K562 (cell line): ENCODE measurements at regions not wholly inside any gene's neighbourhood (a gene's known extent, or its start where the extent isn't known, plus 50 kb on each side); places are given as distances from the start of the nearest gene placed in this dataset.

Experiments
- ATAC-seq: fragments of 200-7000 bp; cut with Tn5 transposase; 3 replicates; pipeline ENCODE4 v1.9.1; 2020; ENCODE audit warnings: moderate library complexity
- BruUV-seq: library from RNA; stranded (reverse); fragments of 400-500 nt; replicated peaks from 2 replicates; lab custom pipeline; 2021; lab: Mats Ljungman, UMichigan
- CTCF ChIA-PET: fragments of 300-600 bp; formaldehyde crosslinking; extraction: SDS; loops from one replicate; lab custom pipeline; 2021; ENCODE audit warnings: low intra/inter-chr PET ratio; lab: Yijun Ruan, JAX
- POLR2A ChIA-PET: fragments of 300-600, 350-650 bp; sonication (Branson Sonifier 250); formaldehyde crosslinking; extraction: SDS; loops from one replicate; lab custom pipeline; 2021; ENCODE audit warnings: antibody characterized with exemption, inconsistent platforms; lab: Yijun Ruan, JAX
- DNase-seq, 4 experiments: peaks; one replicate each; pipeline versions ENCODE4 v3.0.0 to v3.0.0-alpha.2; 2011 to 2018; ENCODE audit warnings: low spot score in 3 of 4, mixed read lengths in 3 of 4; ENCODE audit errors: extremely low read depth in 1 of 4
- FAIRE-seq: peaks from 2 replicates; lab custom pipeline; 2011; peaks lifted over from hg19 to GRCh38; lab: Jason Lieb, UNC
- H2AFZ ChIP-seq: 2 replicates; pipeline ENCODE4 v1.6.0; 2011; ENCODE audit warnings: low read depth, low read length, control low read depth, inconsistent platforms
- H3K27ac ChIP-seq: fragments of 200-600 bp; 3 replicates; pipeline ENCODE4 v1.8.0; 2011; ENCODE audit warnings: low read depth, mild to moderate bottlenecking, control low read depth, inconsistent platforms, low read length, moderate library complexity, mixed read lengths; ENCODE audit errors: extremely low read depth
- H3K27me3 ChIP-seq, 2 experiments: fragments of 300-600 bp in 1 of 2; 2 replicates in 1 of 2; 3 replicates in 1 of 2; pipeline versions ENCODE4 v1.6.0 to v1.8.0; 2011; ENCODE audit warnings: inconsistent platforms in 2 of 2, low read length in 2 of 2, mild to moderate bottlenecking in 1 of 2, mixed read lengths in 1 of 2, moderate library complexity in 1 of 2; ENCODE audit not compliant: control insufficient read depth in 2 of 2, insufficient read depth in 2 of 2
- H3K36me3 ChIP-seq: fragments of 300-600 bp; 3 replicates; pipeline ENCODE4 v1.8.0; 2011; ENCODE audit warnings: mild to moderate bottlenecking, low read length, inconsistent platforms; ENCODE audit not compliant: control insufficient read depth, insufficient read depth
- H3K4me1 ChIP-seq, 2 experiments: fragments of 200-600 bp in 1 of 2; replicated peaks in 1 of 2; 2 replicates in 1 of 2; 3 replicates in 1 of 2; pipeline versions ENCODE4 v1.5.1 to v1.8.0; 2011; ENCODE audit warnings: inconsistent platforms in 2 of 2, low read length in 2 of 2, mild to moderate bottlenecking in 1 of 2, mixed read lengths in 1 of 2, moderate library complexity in 1 of 2; ENCODE audit not compliant: control insufficient read depth in 2 of 2, insufficient read depth in 2 of 2
- H3K4me2 ChIP-seq: 2 replicates; pipeline ENCODE4 v1.6.1; 2011; ENCODE audit warnings: low read length, control low read depth, inconsistent platforms, mixed read lengths; ENCODE audit not compliant: insufficient read depth
- H3K4me3 ChIP-seq: fragments of 200-600 bp; sonication (generic), shearing (Covaris generic); 2 replicates; pipeline ENCODE4 v1.5.1; 2016; ENCODE audit warnings: control low read depth, inconsistent platforms
- H3K79me2 ChIP-seq: fragments of 200-600 bp; 3 replicates; pipeline ENCODE4 v1.8.0; 2011; ENCODE audit warnings: low read length, inconsistent platforms; ENCODE audit not compliant: control insufficient read depth, insufficient read depth
- H3K9ac ChIP-seq, 2 experiments: 2 replicates each; pipeline versions ENCODE4 v1.6.0 to v1.6.1; 2011; ENCODE audit warnings: low read depth in 2 of 2, low read length in 2 of 2, control low read depth in 1 of 2, inconsistent platforms in 1 of 2, mild to moderate bottlenecking in 1 of 2, mixed read lengths in 1 of 2; ENCODE audit not compliant: insufficient read depth in 1 of 2
- H3K9me1 ChIP-seq: one replicate; pipeline ENCODE4 v1.6.0; 2011; ENCODE audit warnings: inconsistent platforms, mild to moderate bottlenecking, low read length, moderate library complexity; ENCODE audit not compliant: control insufficient read depth, insufficient read depth
- H3K9me3 ChIP-seq: replicated peaks from 2 replicates; pipeline ENCODE4 v1.5.1; 2011; ENCODE audit warnings: low read depth, low read length, inconsistent platforms; ENCODE audit not compliant: control insufficient read depth, insufficient read depth
- H4K20me1 ChIP-seq: replicated peaks from 2 replicates; pipeline ENCODE4 v1.6.1; 2011; ENCODE audit warnings: low read length, inconsistent platforms, mixed read lengths; ENCODE audit not compliant: control insufficient read depth, insufficient read depth
- E2F3 ChIP-seq: fragments of 250-450 bp; sonication (Bioruptor Pico); IDR thresholded peaks from 2 replicates; pipeline ENCODE4 v1.4.0; 2020; ENCODE audit warnings: mild to moderate bottlenecking
- HNRNPL ChIP-seq: fragments of 200-400 bp; formaldehyde crosslinking; IDR thresholded peaks from 2 replicates; pipeline ENCODE4 v1.6.1; 2017; ENCODE audit warnings: low read depth, mild to moderate bottlenecking, low read length
- MYBL2 ChIP-seq, 2 experiments: fragments of 450-650 bp in 1 of 2; sonication (generic) in 1 of 2; formaldehyde crosslinking in 1 of 2; IDR thresholded peaks; 2 replicates each; pipeline versions ENCODE4 v1.6.1 to v1.8.1; 2017 to 2022; ENCODE audit warnings: borderline replicate concordance in 1 of 2, inconsistent platforms in 1 of 2, low read depth in 1 of 2, mild to moderate bottlenecking in 1 of 2, missing genetic modification reagents in 1 of 2, moderate library complexity in 1 of 2
- PHB2 ChIP-seq: fragments of 450-650 bp; IDR thresholded peaks from 2 replicates; pipeline ENCODE4 v1.6.1; 2017; ENCODE audit warnings: low read depth
- SAP30 ChIP-seq: fragments of 200-600 bp; sonication (generic); IDR thresholded peaks from 2 replicates; pipeline ENCODE4 v1.6.1; 2012; ENCODE audit warnings: borderline replicate concordance, low read depth, mild to moderate bottlenecking, moderate library complexity, low read length, control low read depth, inconsistent platforms; ENCODE audit not compliant: insufficient read depth, poor library complexity, severe bottlenecking
- TAF15 ChIP-seq: fragments of 200-400 bp; formaldehyde crosslinking; IDR thresholded peaks from 2 replicates; pipeline ENCODE4 v1.6.1; 2017; ENCODE audit warnings: mild to moderate bottlenecking, low read depth, low read length, moderate library complexity
- ZBTB40 ChIP-seq, 2 experiments: fragments of 450-650 bp in 1 of 2; sonication (generic) in 1 of 2; formaldehyde crosslinking in 1 of 2; IDR thresholded peaks; 2 replicates each; pipeline versions ENCODE4 v1.7.1 to v1.9.0; 2016 to 2022; ENCODE audit warnings: inconsistent platforms in 1 of 2, mild to moderate bottlenecking in 1 of 2, missing genetic modification reagents in 1 of 2
- ZNF121 ChIP-seq: sonication (generic); formaldehyde crosslinking; conservative IDR thresholded peaks from 2 replicates; pipeline ENCODE4 v1.8.0; 2022; ENCODE audit warnings: missing genetic modification reagents
- WGBS: fragments of 100-300 bp; shearing (Covaris generic); methylation state at CpG from one replicate; pipeline ENCODE4 v1.1.6; 2016; ENCODE audit warnings: low coverage, mixed read lengths; ENCODE audit not compliant: insufficient coverage; ENCODE audit errors: missing lambda C conversion rate; 5-methylcytosine and 5-hydroxymethylcytosine counted together
- in situ Hi-C: fragments of 300-500 bp; cut with MboI; formaldehyde crosslinking; loops from 4 replicates; pipeline ENCODE4 v1.15.0; 2018; ENCODE audit warnings: inconsistent platforms, mixed read lengths
- intact Hi-C: fragments of 100-400 bp; cut with micrococcal nuclease; formaldehyde crosslinking; loops from 2 replicates; pipeline ENCODE4 v1.14.2; 2022
- TF ChIP-seq, protein P1 (sequence below): sonication (generic); formaldehyde crosslinking; IDR thresholded peaks from 2 replicates; pipeline ENCODE4 v1.8.0; 2022; ENCODE audit warnings: missing genetic modification reagents, mild to moderate bottlenecking, borderline replicate concordance

GRCh38 chr19:27744926-27745768 lies 1467.8 kb downstream of the UQCRFS1 start:
- no peak for DNase-seq
- H3K4me2 ChIP-seq = no peak overlapping the region
- intact Hi-C loops = no loop called here
- no peak overlapping the region for H3K27ac ChIP-seq
- no peaks in the 10 kb centered on the region for H3K4me1 ChIP-seq
- H3K9me3 ChIP-seq = no peaks in the 10 kb centered on the region
- H3K9ac ChIP-seq = no peak overlapping the region
- H3K79me2 ChIP-seq = no peaks in the 10 kb centered on the region
- H3K27me3 ChIP-seq = no peaks in the 10 kb centered on the region
- in situ Hi-C loops = no loop called here
- H4K20me1 ChIP-seq = no peaks in the 10 kb centered on the region
- no peak overlapping the region for H2AFZ ChIP-seq
- 27% methylated on average over 10 of the region's 10 CpGs for WGBS
- CTCF ChIA-PET = no interaction called here
- no peak for ATAC-seq
- BruUV-seq = no TSS peak
- H3K36me3 ChIP-seq = no peaks in the 10 kb centered on the region
- FAIRE-seq = no peak
- H3K4me3 ChIP-seq = no peak overlapping the region
- POLR2A ChIA-PET = no interaction called here
- no peaks in the 10 kb centered on the region for H3K9me1 ChIP-seq
- TF ChIP-seq PHB2 = no peak
- no peak for TF ChIP-seq E2F3 (CRISPR knock-in tag)
- TF ChIP-seq TAF15 = no peak
- no peak for TF ChIP-seq MYBL2 (IDR thresholded peaks at IDR 0.05; ENCODE audit: low read depth)
- no peak for TF ChIP-seq MYBL2 (CRISPR knock-in tag; IDR thresholded peaks at IDR 0.05; ENCODE audit: borderline replicate concordance)
- TF ChIP-seq ZNF121 = no peak
- TF ChIP-seq SAP30 = no peak
- TF ChIP-seq HNRNPL = no peak
- TF ChIP-seq ZBTB40 (IDR thresholded peaks at IDR 0.05) = no peak
- no peak for TF ChIP-seq ZBTB40 (CRISPR knock-in tag; IDR thresholded peaks at IDR 0.05)
- TF ChIP-seq, protein P1, sequence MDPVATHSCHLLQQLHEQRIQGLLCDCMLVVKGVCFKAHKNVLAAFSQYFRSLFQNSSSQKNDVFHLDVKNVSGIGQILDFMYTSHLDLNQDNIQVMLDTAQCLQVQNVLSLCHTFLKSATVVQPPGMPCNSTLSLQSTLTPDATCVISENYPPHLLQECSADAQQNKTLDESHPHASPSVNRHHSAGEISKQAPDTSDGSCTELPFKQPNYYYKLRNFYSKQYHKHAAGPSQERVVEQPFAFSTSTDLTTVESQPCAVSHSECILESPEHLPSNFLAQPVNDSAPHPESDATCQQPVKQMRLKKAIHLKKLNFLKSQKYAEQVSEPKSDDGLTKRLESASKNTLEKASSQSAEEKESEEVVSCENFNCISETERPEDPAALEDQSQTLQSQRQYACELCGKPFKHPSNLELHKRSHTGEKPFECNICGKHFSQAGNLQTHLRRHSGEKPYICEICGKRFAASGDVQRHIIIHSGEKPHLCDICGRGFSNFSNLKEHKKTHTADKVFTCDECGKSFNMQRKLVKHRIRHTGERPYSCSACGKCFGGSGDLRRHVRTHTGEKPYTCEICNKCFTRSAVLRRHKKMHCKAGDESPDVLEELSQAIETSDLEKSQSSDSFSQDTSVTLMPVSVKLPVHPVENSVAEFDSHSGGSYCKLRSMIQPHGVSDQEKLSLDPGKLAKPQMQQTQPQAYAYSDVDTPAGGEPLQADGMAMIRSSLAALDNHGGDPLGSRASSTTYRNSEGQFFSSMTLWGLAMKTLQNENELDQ (CRISPR knock-in tag) = no peak
